PC-9 (cell line): ENCODE measurements at regions not wholly inside any gene's neighbourhood (a gene's known extent, or its start where the extent isn't known, plus 50 kb on each side); places are given as distances from the start of the nearest gene placed in this dataset.

Experiments used
- BruUV-seq: library from RNA; stranded (reverse); fragments of 400-500 nt; replicated peaks from 2 replicates; lab custom pipeline; 2021; lab: Mats Ljungman, UMichigan
- CTCF ChIA-PET: fragments of 300-600 bp; sonication (Branson Sonifier 250); formaldehyde crosslinking; loops from one replicate; lab custom pipeline; 2022; ENCODE audit warnings: antibody characterized with exemption; lab: Charles Lee
- POLR2A ChIA-PET: fragments of 300-600 bp; sonication (Branson Sonifier 250); formaldehyde crosslinking; loops from one replicate; lab custom pipeline; 2022; ENCODE audit warnings: antibody characterized with exemption; ENCODE audit not compliant: unreplicated experiment; lab: Charles Lee
- DNase-seq, 2 experiments: peaks; one replicate each; pipeline versions ENCODE4 v3.0.0 to v3.0.0-alpha.2; 2015 to 2022; ENCODE audit warnings: mixed read lengths in 1 of 2
- H2AFZ ChIP-seq: fragments of 200-600 bp; sonication (generic); 2 replicates; pipeline ENCODE4 v1.8.1; 2017; ENCODE audit warnings: antibody characterized with exemption
- H3F3A ChIP-seq: fragments of 200-600 bp; sonication (generic); 2 replicates; pipeline ENCODE4 v1.8.1; 2017; ENCODE audit warnings: antibody characterized with exemption, mild to moderate bottlenecking, low read depth; ENCODE audit not compliant: insufficient read depth
- H3K27ac ChIP-seq: fragments of 200-600 bp; sonication (generic); 2 replicates; pipeline ENCODE4 v1.6.1; 2016; ENCODE audit warnings: mixed run types
- H3K27me3 ChIP-seq: fragments of 200-600 bp; sonication (generic); 2 replicates; pipeline ENCODE4 v1.6.1; 2016; ENCODE audit warnings: low read depth, mixed run types; ENCODE audit not compliant: insufficient read depth
- H3K36me3 ChIP-seq: fragments of 200-600 bp; sonication (generic); 2 replicates; pipeline ENCODE4 v1.6.1; 2016; ENCODE audit warnings: low read depth, mixed run types
- H3K4me1 ChIP-seq: fragments of 200-600 bp; sonication (generic); replicated peaks from 2 replicates; pipeline ENCODE4 v1.6.1; 2016; ENCODE audit warnings: mixed run types; ENCODE audit not compliant: insufficient read depth
- H3K4me2 ChIP-seq: fragments of 200-600 bp; sonication (generic); 2 replicates; pipeline ENCODE4 v1.6.1; 2017; ENCODE audit warnings: mixed run types
- H3K4me3 ChIP-seq: fragments of 200-600 bp; sonication (generic); 2 replicates; pipeline ENCODE4 v1.6.1; 2016; ENCODE audit warnings: mixed run types
- H3K79me2 ChIP-seq: fragments of 200-600 bp; sonication (generic); 2 replicates; pipeline ENCODE4 v1.6.1; 2017; ENCODE audit warnings: low read depth, mixed run types
- H3K9me2 ChIP-seq: fragments of 200-600 bp; sonication (generic); 2 replicates; pipeline ENCODE4 v1.8.1; 2017; ENCODE audit warnings: mild to moderate bottlenecking; ENCODE audit not compliant: insufficient read depth
- H3K9me3 ChIP-seq: fragments of 200-600 bp; sonication (generic); 2 replicates; pipeline ENCODE4 v1.8.1; 2016; ENCODE audit warnings: low read depth; ENCODE audit not compliant: insufficient read depth
- H4K20me1 ChIP-seq: fragments of 200-600 bp; sonication (generic); 2 replicates; pipeline ENCODE4 v1.8.1; 2017; ENCODE audit not compliant: insufficient read depth
- CTCF ChIP-seq: fragments of 200-600 bp; sonication (generic); conservative IDR thresholded peaks from 2 replicates; pipeline ENCODE4 v1.6.1; 2017; ENCODE audit warnings: mixed run types, antibody characterized with exemption, mild to moderate bottlenecking, moderate library complexity
- EZH2 ChIP-seq: fragments of 200-600 bp; sonication (generic); IDR thresholded peaks from 2 replicates; pipeline ENCODE4 v1.8.0; 2017; ENCODE audit warnings: antibody characterized with exemption, low read depth
- intact Hi-C: fragments of 100-400 bp; cut with micrococcal nuclease; formaldehyde crosslinking; loops from one replicate; pipeline ENCODE4 v1.10.0; 2022; ENCODE audit not compliant: unreplicated experiment

GRCh38 chr12:114864837-114865551 lies 181.0 kb upstream of the TBX3 start:
- Histone ChIP-seq H3K27me3 (peaks cover 53% of the 10 kb centered on the region), H4K20me1 (no peaks in the 10 kb centered on the region), H3K27ac (no peak overlapping the region), H3K79me2 (no peaks in the 10 kb centered on the region), H2AFZ (no peak overlapping the region), H3K9me2 (no peaks in the 10 kb centered on the region), H3K36me3 (no peaks in the 10 kb centered on the region), H3K4me2 (no peak overlapping the region), H3K9me3 (no peaks in the 10 kb centered on the region), H3F3A (no peaks in the 10 kb centered on the region), H3K4me1 (no peaks in the 10 kb centered on the region), H3K4me3 (no peak overlapping the region)
- BruUV-seq: no TSS peak
- TF ChIP-seq CTCF (no peak), EZH2 (no peak)
- CTCF ChIA-PET: no interaction called here
- POLR2A ChIA-PET: no interaction called here
- intact Hi-C loops: no loop called here
- no peak for DNase-seq

- no peak overlapping the region for H3K4me2 ChIP-seq
- no peaks in the 10 kb centered on the region for H3F3A ChIP-seq
- no peaks in the 10 kb centered on the region for H3K9me2 ChIP-seq
- no peak overlapping the region for H3K4me3 ChIP-seq
- DNase-seq: no peak
- H3K36me3 ChIP-seq: no peaks in the 10 kb centered on the region
- no peak overlapping the region for H2AFZ ChIP-seq
- no TSS peak for BruUV-seq
- TF ChIP-seq CTCF (no peak), EZH2 (no peak)
- ChIA-PET POLR2A (no interaction called here), CTCF (no interaction called here)
- intact Hi-C loops: no loop called here
- no peaks in the 10 kb centered on the region for H3K9me3 ChIP-seq
- no peak overlapping the region for H3K27ac ChIP-seq
- no peaks in the 10 kb centered on the region for H4K20me1 ChIP-seq
- H3K79me2 ChIP-seq: no peaks in the 10 kb centered on the region
- peaks cover 52% of the 10 kb centered on the region for H3K27me3 ChIP-seq
- no peaks in the 10 kb centered on the region for H3K4me1 ChIP-seq
Observed at GRCh38 chr12:114863911-114864310, 179.9 kb upstream of the TBX3 start.

- no TSS peak for BruUV-seq
- CTCF ChIA-PET: no interaction called here
- Histone ChIP-seq H3K27me3 (peaks cover 34% of the 10 kb centered on the region), H3K36me3 (no peaks in the 10 kb centered on the region), H3K79me2 (no peaks in the 10 kb centered on the region), H4K20me1 (no peaks in the 10 kb centered on the region), H3K4me1 (no peaks in the 10 kb centered on the region), H3K4me3 (no peak overlapping the region), H3K9me2 (no peaks in the 10 kb centered on the region), H2AFZ (no peak overlapping the region), H3F3A (no peaks in the 10 kb centered on the region), H3K27ac (no peak overlapping the region), H3K4me2 (no peak overlapping the region), H3K9me3 (no peaks in the 10 kb centered on the region)
- intact Hi-C loops: no loop called here
- POLR2A ChIA-PET: no interaction called here
- no peak for TF ChIP-seq EZH2
- TF ChIP-seq CTCF: no peak
- no peak for DNase-seq
Observed at GRCh38 chr12:114860969-114861368, 177.0 kb upstream of the TBX3 start.
